SU-DHL-6 (cell line): ENCODE measurements at regions not wholly inside any gene's neighbourhood (a gene's known extent, or its start where the extent isn't known, plus 50 kb on each side); places are given as distances from the start of the nearest gene placed in this dataset.

Source experiments
- EZH2phosphoT487 ChIP-seq: fragments of 200-600 bp; sonication (generic), shearing (Covaris generic); conservative IDR thresholded peaks from 2 replicates; pipeline ENCODE4 v1.6.1; 2018; ENCODE audit warnings: mild to moderate bottlenecking, antibody characterized with exemption, low read length, moderate library complexity, mixed read lengths
- TF ChIP-seq, protein P1 (sequence below): fragments of 200-600 bp; sonication (generic); IDR thresholded peaks from one replicate; pipeline ENCODE4 v1.5.1; 2017; ENCODE audit warnings: antibody characterized with exemption, mild to moderate bottlenecking, low read length, moderate library complexity; ENCODE audit not compliant: insufficient read depth, poor library complexity, severe bottlenecking

DNA sequence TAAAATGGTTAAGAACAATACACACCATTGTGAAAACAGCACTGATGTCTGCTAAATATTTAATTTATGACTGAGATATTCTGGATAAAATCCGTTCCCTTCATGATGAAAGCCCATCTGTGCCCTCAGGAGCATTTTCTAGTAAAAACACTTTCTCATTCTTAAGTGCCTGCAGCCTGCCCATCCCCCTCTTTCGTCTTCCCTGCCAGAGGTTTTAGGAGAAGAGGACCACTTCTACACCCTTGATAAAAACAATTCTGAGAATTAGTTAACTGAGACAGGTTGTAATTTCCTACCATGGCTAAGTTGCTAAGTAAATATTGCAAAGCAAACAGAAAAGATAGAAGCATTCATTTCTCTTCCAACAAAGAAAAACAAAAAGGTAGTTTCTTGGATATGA is 272.6 kb downstream of the ATPSCKMT start:
- TF ChIP-seq, protein P1, sequence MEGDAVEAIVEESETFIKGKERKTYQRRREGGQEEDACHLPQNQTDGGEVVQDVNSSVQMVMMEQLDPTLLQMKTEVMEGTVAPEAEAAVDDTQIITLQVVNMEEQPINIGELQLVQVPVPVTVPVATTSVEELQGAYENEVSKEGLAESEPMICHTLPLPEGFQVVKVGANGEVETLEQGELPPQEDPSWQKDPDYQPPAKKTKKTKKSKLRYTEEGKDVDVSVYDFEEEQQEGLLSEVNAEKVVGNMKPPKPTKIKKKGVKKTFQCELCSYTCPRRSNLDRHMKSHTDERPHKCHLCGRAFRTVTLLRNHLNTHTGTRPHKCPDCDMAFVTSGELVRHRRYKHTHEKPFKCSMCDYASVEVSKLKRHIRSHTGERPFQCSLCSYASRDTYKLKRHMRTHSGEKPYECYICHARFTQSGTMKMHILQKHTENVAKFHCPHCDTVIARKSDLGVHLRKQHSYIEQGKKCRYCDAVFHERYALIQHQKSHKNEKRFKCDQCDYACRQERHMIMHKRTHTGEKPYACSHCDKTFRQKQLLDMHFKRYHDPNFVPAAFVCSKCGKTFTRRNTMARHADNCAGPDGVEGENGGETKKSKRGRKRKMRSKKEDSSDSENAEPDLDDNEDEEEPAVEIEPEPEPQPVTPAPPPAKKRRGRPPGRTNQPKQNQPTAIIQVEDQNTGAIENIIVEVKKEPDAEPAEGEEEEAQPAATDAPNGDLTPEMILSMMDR: no peak
- TF ChIP-seq EZH2phosphoT487: no peak
